Thoracic aorta (tissue), 2 donors: ENCODE measurements at regions not wholly inside any gene's neighbourhood (a gene's known extent, or its start where the extent isn't known, plus 50 kb on each side); places are given as distances from the start of the nearest gene placed in this dataset.

Source experiments
- ATAC-seq: fragments of 150-250 bp; one replicate; pipeline ENCODE4 v1.8.0; 2017; ENCODE audit warnings: low read depth; ENCODE audit not compliant: insufficient number of reproducible peaks, low FRiP score
- DNase-seq: peaks from one replicate; pipeline ENCODE4 v3.0.0-alpha.2; 2020; ENCODE audit warnings: low spot score
- H3K27ac ChIP-seq, 2 donors: fragments of 200-600 bp; sonication (generic); 1 replicate in 1 of 2; 2 replicates in 1 of 2; pipeline ENCODE4 v1.5.1; 2016; ENCODE audit warnings: mild to moderate bottlenecking in 2 of 2, moderate library complexity in 2 of 2
- H3K27me3 ChIP-seq: fragments of 200-600 bp; sonication (generic); replicated peaks from 2 replicates; pipeline ENCODE4 v1.6.0; 2016; ENCODE audit warnings: mild to moderate bottlenecking; ENCODE audit not compliant: insufficient read depth
- H3K36me3 ChIP-seq: fragments of 200-600 bp; sonication (generic); one replicate; pipeline ENCODE4 v1.5.1; 2016
- H3K4me1 ChIP-seq, 2 donors: fragments of 200-600 bp; sonication (generic); 1 replicate in 1 of 2; 2 replicates in 1 of 2; pipeline versions ENCODE4 v1.5.1 to v1.6.0; 2016; ENCODE audit warnings: low read depth in 2 of 2, mild to moderate bottlenecking in 1 of 2; ENCODE audit not compliant: control insufficient read depth in 1 of 2
- H3K4me3 ChIP-seq: fragments of 200-600 bp; sonication (generic); 2 replicates; pipeline ENCODE4 v1.5.1; 2016; ENCODE audit warnings: mild to moderate bottlenecking
- H3K9me3 ChIP-seq: fragments of 200-600 bp; sonication (generic); 2 replicates; pipeline ENCODE4 v1.5.1; 2016
- TF ChIP-seq, protein P1 (sequence below): fragments of 200-600 bp; sonication (generic); IDR thresholded peaks from one replicate; pipeline ENCODE4 v1.5.1; 2019; ENCODE audit warnings: antibody characterized with exemption

DNA sequence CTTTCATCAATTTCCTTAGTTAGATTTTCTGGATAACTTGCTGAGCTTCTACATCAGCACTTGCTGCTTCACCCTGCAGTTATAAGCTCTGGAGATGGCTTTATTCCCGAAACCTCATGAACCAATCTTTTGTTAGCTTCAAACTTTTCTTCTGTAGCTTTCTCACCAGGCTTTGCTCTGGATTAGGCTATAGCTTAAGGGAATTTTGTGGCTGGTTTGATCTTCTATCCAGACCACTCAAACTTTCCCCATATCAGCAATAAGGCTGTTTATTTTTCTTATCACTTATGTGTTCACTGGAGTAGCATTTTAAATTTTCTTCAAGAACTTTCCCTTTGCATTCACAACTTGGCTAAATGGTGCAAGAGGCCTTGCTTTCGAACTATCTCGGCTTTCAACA, 1173.5 kb upstream of the NUDT12 start:
- no peak for DNase-seq
- Histone ChIP-seq H3K4me3 (no peak overlapping the region), H3K27ac (no peak overlapping the region), H3K36me3 (no peaks in the 10 kb centered on the region), H3K9me3 (no peaks in the 10 kb centered on the region), H3K27me3 (no peaks in the 10 kb centered on the region), H3K4me1 (no peaks in the 10 kb centered on the region)
- TF ChIP-seq, protein P1, sequence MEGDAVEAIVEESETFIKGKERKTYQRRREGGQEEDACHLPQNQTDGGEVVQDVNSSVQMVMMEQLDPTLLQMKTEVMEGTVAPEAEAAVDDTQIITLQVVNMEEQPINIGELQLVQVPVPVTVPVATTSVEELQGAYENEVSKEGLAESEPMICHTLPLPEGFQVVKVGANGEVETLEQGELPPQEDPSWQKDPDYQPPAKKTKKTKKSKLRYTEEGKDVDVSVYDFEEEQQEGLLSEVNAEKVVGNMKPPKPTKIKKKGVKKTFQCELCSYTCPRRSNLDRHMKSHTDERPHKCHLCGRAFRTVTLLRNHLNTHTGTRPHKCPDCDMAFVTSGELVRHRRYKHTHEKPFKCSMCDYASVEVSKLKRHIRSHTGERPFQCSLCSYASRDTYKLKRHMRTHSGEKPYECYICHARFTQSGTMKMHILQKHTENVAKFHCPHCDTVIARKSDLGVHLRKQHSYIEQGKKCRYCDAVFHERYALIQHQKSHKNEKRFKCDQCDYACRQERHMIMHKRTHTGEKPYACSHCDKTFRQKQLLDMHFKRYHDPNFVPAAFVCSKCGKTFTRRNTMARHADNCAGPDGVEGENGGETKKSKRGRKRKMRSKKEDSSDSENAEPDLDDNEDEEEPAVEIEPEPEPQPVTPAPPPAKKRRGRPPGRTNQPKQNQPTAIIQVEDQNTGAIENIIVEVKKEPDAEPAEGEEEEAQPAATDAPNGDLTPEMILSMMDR, result no peak
- ATAC-seq, result no peak

- Histone ChIP-seq H3K9me3 (no peaks in the 10 kb centered on the region), H3K4me1 (no peaks in the 10 kb centered on the region), H3K36me3 (no peaks in the 10 kb centered on the region), H3K27ac (no peak overlapping the region), H3K4me3 (no peak overlapping the region), H3K27me3 (no peaks in the 10 kb centered on the region)
- ATAC-seq (no peak), DNase-seq (no peak)
- TF ChIP-seq, protein P1, result no peak
Measured at GRCh38 chr5:104734046-104734445, 1171.5 kb upstream of the NUDT12 start.

DNA sequence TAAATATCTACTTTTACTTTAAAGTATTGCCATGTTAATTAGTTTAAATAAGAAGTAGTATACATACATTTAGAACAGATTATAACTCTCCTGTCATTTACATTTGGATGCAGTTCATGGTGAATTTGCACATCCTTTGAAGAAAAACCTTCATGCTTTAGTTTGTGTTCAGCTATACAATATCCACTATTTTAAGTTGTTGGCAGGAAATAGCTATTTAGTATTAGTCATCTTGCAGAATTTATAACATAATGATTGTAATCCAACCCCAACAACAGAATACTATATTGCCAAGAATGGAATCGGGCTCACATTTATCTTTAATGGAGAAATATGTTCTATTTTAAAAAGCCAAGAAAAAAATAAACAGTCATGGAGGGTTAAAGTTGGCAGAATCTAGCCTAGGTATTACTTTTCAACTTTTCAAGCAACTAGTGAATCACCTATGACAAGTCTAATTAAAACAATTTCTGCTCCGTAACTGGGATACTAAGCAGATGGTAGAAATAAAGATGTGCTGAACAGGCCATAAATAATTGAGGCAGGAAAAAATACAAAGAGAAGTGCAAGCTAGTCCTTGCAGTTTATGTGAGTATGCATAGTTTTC, 1170.6 kb upstream of the NUDT12 start:
- no peak overlapping the region for H3K27ac ChIP-seq
- H3K4me1 ChIP-seq, result no peaks in the 10 kb centered on the region
- TF ChIP-seq, protein P1, result no peak
- H3K36me3 ChIP-seq, result no peaks in the 10 kb centered on the region
- DNase-seq (no peak), ATAC-seq (no peak)
- H3K4me3 ChIP-seq, result no peak overlapping the region
- no peaks in the 10 kb centered on the region for H3K9me3 ChIP-seq
- H3K27me3 ChIP-seq, result no peaks in the 10 kb centered on the region

DNA sequence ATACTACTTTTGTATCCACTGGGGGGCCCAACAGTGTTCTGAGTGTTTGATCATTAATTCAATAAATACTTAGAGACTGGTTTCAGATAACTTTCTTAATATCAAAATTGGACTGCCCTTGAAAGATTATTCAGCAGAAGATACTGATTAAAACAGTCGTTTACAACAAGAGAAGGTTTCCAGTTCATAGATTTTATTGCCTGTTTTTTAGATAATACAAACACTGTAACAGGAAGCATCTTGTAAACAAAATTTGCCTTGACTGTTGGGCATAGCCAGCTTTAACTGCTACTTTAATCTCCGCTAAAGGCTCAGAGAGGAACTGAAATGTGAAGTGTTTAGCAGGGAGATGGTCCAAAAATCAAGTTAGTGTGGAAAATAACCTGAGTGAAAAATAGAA, 1168.7 kb upstream of the NUDT12 start:
- no peak overlapping the region for H3K27ac ChIP-seq
- H3K4me1 ChIP-seq, result no peaks in the 10 kb centered on the region
- H3K36me3 ChIP-seq, result no peaks in the 10 kb centered on the region
- ATAC-seq, result no peak
- DNase-seq, result no peak
- H3K27me3 ChIP-seq, result no peaks in the 10 kb centered on the region
- no peak overlapping the region for H3K4me3 ChIP-seq
- TF ChIP-seq, protein P1, result no peak
- no peaks in the 10 kb centered on the region for H3K9me3 ChIP-seq

- H3K27ac ChIP-seq, result no peak overlapping the region
- H3K4me3 ChIP-seq, result no peak overlapping the region
- H3K4me1 ChIP-seq, result no peaks in the 10 kb centered on the region
- TF ChIP-seq, protein P1, result no peak
- ATAC-seq, result no peak
- H3K36me3 ChIP-seq, result no peaks in the 10 kb centered on the region
- H3K9me3 ChIP-seq, result peaks cover 9% of the 10 kb centered on the region
- DNase-seq, result no peak
- no peaks in the 10 kb centered on the region for H3K27me3 ChIP-seq
Measured at GRCh38 chr5:104708027-104708426, 1145.4 kb upstream of the NUDT12 start.
